Adrenal gland (tissue), 5 donors: ENCODE measurements at regions not wholly inside any gene's neighbourhood (a gene's known extent, or its start where the extent isn't known, plus 50 kb on each side); places are given as distances from the start of the nearest gene placed in this dataset.

Experiments used
- POLR2A ChIP-seq, 2 donors: fragments of 450-650 bp; IDR thresholded peaks; one replicate each; pipeline ENCODE4 v1.6.1; 2017; ENCODE audit warnings: antibody characterized with exemption in 2 of 2, mild to moderate bottlenecking in 2 of 2, moderate library complexity in 1 of 2
- TF ChIP-seq, protein P1 (sequence below), 6 experiments: fragments of 450-650 bp in 4 of 6; fragments of 200-600 bp in 2 of 6; sonication (generic) in 1 of 6; IDR thresholded peaks; 1 replicate in 5 of 6; 2 replicates in 1 of 6; pipeline versions ENCODE4 v1.5.1 to v1.8.0; 2016 to 2021; ENCODE audit warnings: antibody characterized with exemption in 6 of 6, mild to moderate bottlenecking in 2 of 6, moderate library complexity in 1 of 6
- donor health status: DM: no; HTN: no; CAD: no.

DNA sequence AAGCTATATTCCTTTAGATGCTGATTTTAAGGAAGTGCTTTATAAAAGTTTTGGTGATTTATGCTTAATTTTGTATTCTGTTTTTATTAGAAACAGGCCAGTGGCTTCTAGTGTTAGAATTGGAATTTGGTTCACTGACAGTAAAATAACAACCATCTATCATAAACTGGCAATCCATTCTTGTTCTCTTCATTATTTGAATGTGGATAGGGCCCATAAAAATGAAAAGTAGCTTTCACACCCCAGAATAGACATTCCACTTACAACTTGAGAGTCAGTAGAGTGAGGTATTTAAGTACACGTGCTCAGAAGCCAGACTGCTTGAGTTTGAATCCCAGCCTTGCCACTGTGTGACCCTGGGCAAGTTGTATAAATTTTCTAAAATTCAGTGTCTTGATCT, 232.4 kb upstream of the CTSO start:
- TF ChIP-seq, protein P1, sequence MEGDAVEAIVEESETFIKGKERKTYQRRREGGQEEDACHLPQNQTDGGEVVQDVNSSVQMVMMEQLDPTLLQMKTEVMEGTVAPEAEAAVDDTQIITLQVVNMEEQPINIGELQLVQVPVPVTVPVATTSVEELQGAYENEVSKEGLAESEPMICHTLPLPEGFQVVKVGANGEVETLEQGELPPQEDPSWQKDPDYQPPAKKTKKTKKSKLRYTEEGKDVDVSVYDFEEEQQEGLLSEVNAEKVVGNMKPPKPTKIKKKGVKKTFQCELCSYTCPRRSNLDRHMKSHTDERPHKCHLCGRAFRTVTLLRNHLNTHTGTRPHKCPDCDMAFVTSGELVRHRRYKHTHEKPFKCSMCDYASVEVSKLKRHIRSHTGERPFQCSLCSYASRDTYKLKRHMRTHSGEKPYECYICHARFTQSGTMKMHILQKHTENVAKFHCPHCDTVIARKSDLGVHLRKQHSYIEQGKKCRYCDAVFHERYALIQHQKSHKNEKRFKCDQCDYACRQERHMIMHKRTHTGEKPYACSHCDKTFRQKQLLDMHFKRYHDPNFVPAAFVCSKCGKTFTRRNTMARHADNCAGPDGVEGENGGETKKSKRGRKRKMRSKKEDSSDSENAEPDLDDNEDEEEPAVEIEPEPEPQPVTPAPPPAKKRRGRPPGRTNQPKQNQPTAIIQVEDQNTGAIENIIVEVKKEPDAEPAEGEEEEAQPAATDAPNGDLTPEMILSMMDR (IDR thresholded peaks at IDR 0.05): no peak
- TF ChIP-seq POLR2A (IDR thresholded peaks at IDR 0.05): no peak
